Mesendoderm (in vitro differentiated cells): ENCODE measurements at regions not wholly inside any gene's neighbourhood (a gene's known extent, or its start where the extent isn't known, plus 50 kb on each side); places are given as distances from the start of the nearest gene placed in this dataset.

Experiments used
- DNase-seq: peaks from one replicate; pipeline ENCODE4 v3.0.0; 2013
- H2AK5ac ChIP-seq: 2 replicates; pipeline ENCODE4 v1.6.1; 2013; ENCODE audit warnings: low read length, inconsistent platforms
- H2BK120ac ChIP-seq: 2 replicates; pipeline ENCODE4 v1.6.1; 2013; ENCODE audit warnings: low read depth, mild to moderate bottlenecking, low read length, moderate library complexity, mixed read lengths
- H2BK15ac ChIP-seq: replicated peaks from 2 replicates; pipeline ENCODE4 v1.6.1; 2013; ENCODE audit warnings: low read depth, mild to moderate bottlenecking, moderate library complexity
- H2BK5ac ChIP-seq: 2 replicates; pipeline ENCODE4 v1.6.1; 2013; ENCODE audit warnings: low read length, inconsistent platforms
- H3K18ac ChIP-seq: 2 replicates; pipeline ENCODE4 v1.6.1; 2013; ENCODE audit warnings: mild to moderate bottlenecking, low read length, mixed read lengths
- H3K23ac ChIP-seq: one replicate; pipeline ENCODE4 v1.6.1; 2013; ENCODE audit warnings: low read length
- H3K27ac ChIP-seq: 2 replicates; pipeline ENCODE4 v1.5.1; 2013; ENCODE audit warnings: low read depth, mild to moderate bottlenecking, inconsistent platforms, low read length, moderate library complexity
- H3K27me3 ChIP-seq: 2 replicates; pipeline ENCODE4 v1.6.1; 2013; ENCODE audit warnings: low read length, control low read depth, mild to moderate bottlenecking, inconsistent platforms; ENCODE audit not compliant: insufficient read depth, poor library complexity
- H3K36me3 ChIP-seq: 2 replicates; pipeline ENCODE4 v1.6.1; 2013; ENCODE audit warnings: low read length, inconsistent platforms; ENCODE audit not compliant: control insufficient read depth, insufficient read depth
- H3K4ac ChIP-seq: one replicate; pipeline ENCODE4 v1.6.1; 2013; ENCODE audit warnings: low read depth, mild to moderate bottlenecking, low read length, moderate library complexity
- H3K4me1 ChIP-seq: 2 replicates; pipeline ENCODE4 v1.6.1; 2013; ENCODE audit warnings: low read depth, low read length, inconsistent platforms; ENCODE audit not compliant: control insufficient read depth
- H3K4me2 ChIP-seq: 2 replicates; pipeline ENCODE4 v1.6.1; 2013; ENCODE audit warnings: low read length
- H3K4me3 ChIP-seq: 2 replicates; pipeline ENCODE4 v1.5.1; 2013; ENCODE audit warnings: mild to moderate bottlenecking, low read length
- H3K56ac ChIP-seq: one replicate; pipeline ENCODE4 v1.6.1; 2013; ENCODE audit warnings: low read length
- H3K79me1 ChIP-seq: 2 replicates; pipeline ENCODE4 v1.6.1; 2013; ENCODE audit warnings: low read length, inconsistent platforms
- H3K79me2 ChIP-seq: 2 replicates; pipeline ENCODE4 v1.6.1; 2013; ENCODE audit warnings: mild to moderate bottlenecking, low read length; ENCODE audit not compliant: control insufficient read depth, insufficient read depth
- H3K9ac ChIP-seq: 2 replicates; pipeline ENCODE4 v1.6.1; 2013; ENCODE audit warnings: low read length, inconsistent platforms
- H4K5ac ChIP-seq: one replicate; pipeline ENCODE4 v1.6.1; 2013; ENCODE audit warnings: low read length
- H4K8ac ChIP-seq: one replicate; pipeline ENCODE4 v1.6.1; 2013; ENCODE audit warnings: low read depth, mild to moderate bottlenecking, control low read depth, low read length, moderate library complexity
- WGBS: extraction: QIAGEN DNeasy Blood & Tissue Kit; methylation state at CpG from one replicate; pipeline ENCODE4 v1.1.7; 2013; ENCODE audit warnings: low lambda C conversion rate, missing lambda C conversion rate; ENCODE audit not compliant: insufficient coverage; ENCODE audit errors: extremely low coverage; 5-methylcytosine and 5-hydroxymethylcytosine counted together

DNA sequence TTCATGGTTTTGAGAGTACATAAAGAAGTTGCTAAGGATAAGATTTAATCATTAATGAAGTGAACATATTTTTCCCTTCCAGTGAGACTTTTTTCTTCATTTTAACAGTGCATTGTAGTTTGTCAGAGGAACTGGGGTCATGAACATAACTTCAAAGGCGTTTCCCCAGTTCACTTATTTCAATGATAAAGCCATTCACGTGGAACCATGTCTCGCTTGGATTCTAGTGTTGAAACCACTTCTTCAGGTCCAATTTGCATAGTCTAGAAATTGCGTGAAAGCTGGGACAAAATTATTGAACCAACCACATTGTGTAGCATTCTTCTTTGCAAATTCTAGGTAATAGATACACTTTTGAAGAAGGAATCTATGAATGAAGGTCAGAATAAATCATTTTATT lies 197.0 kb downstream of the CLIC5 start:
- Histone ChIP-seq H3K79me1 (no peaks in the 10 kb centered on the region), H3K9ac (no peak overlapping the region), H3K56ac (no peak overlapping the region), H3K27ac (no peak overlapping the region), H3K4me3 (no peak overlapping the region), H2BK5ac (no peak overlapping the region), H4K8ac (no peak overlapping the region), H3K36me3 (no peaks in the 10 kb centered on the region), H3K18ac (no peak overlapping the region), H2BK120ac (no peak overlapping the region), H3K4ac (no peak overlapping the region), H3K79me2 (no peaks in the 10 kb centered on the region), H3K23ac (no peak overlapping the region), H3K4me1 (no peaks in the 10 kb centered on the region), H2AK5ac (no peak overlapping the region), H4K5ac (no peak overlapping the region), H3K4me2 (no peak overlapping the region), H3K27me3 (no peaks in the 10 kb centered on the region), H2BK15ac (no peak overlapping the region)
- WGBS = no CpG with 5 or more reads among the region's 4 CpGs
- no peak for DNase-seq

DNA sequence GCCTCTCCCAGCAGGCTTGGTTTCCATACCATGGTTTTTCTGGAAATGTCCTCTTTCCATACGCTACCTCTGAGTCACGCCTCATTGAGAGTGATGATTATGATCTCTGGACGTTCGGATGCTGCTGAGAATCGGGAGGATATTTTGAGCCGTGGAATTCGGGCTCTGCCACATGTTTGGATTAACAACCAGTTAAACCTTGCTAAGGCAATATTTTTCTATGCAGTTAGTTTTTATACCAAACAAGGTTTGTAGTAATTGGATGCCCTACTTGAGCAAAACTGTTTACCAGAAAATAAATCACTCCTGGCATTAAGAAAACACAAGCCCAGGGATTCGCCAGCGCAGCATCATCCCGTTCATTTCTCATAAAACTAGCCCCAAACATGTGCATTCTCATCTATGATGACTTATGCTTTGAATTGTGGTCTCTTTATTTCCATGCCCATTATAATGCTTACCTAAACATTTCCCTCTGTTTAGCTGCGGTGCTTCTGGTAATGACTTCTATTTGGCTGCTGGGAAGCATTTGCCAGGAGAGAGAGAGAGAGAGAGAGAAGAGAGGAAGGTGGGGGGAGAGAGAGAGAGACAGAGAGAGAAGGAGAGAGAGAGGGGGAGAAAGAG lies 198.9 kb downstream of the CLIC5 start:
- H3K36me3 ChIP-seq = no peaks in the 10 kb centered on the region
- no peak overlapping the region for H3K27ac ChIP-seq
- H3K4me2 ChIP-seq = no peak overlapping the region
- no peak overlapping the region for H4K5ac ChIP-seq
- H3K27me3 ChIP-seq = no peaks in the 10 kb centered on the region
- H3K23ac ChIP-seq = no peak overlapping the region
- H3K56ac ChIP-seq = no peak overlapping the region
- no peak overlapping the region for H3K4me3 ChIP-seq
- no peaks in the 10 kb centered on the region for H3K4me1 ChIP-seq
- H4K8ac ChIP-seq = no peak overlapping the region
- no peaks in the 10 kb centered on the region for H3K79me2 ChIP-seq
- no peak overlapping the region for H3K4ac ChIP-seq
- H2BK120ac ChIP-seq = no peak overlapping the region
- DNase-seq = no peak
- no peak overlapping the region for H3K18ac ChIP-seq
- H2BK5ac ChIP-seq = no peak overlapping the region
- no peak overlapping the region for H2AK5ac ChIP-seq
- WGBS = no CpG with 5 or more reads among the region's 11 CpGs
- no peaks in the 10 kb centered on the region for H3K79me1 ChIP-seq
- no peak overlapping the region for H3K9ac ChIP-seq
- no peak overlapping the region for H2BK15ac ChIP-seq

DNA sequence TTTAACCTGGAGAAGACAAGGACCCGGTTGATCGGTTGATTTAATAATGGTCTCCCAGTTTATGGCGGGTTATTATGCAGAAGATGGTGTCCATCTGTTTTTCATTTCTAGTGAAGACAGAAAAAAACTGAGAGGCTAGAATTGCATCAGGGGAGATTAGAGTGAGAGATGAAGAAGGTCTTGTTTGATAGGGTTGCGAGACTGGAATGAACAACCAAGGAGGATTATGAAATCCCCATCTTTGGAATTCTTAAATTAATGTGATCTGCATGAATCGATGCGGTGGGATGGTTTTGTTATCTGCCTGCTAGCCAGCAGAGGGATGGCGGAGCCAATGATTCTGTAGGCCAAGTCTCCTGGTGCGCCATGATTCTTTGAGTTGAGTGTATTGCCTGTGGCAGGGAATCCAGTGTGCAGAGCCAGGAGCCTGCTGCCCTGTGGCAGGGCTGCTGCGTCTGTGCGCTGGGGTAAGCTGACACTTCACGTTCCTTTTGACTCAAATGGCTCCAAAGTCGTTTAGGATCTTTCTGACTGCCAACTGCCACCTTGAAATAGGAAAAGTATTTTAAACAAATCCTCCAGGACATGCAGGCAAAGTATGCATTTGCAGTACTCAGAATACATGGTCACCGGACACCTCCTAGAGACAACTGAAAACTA lies 200.1 kb downstream of the CLIC5 start:
- Histone ChIP-seq H3K4ac (no peak overlapping the region), H3K18ac (no peak overlapping the region), H3K9ac (no peak overlapping the region), H2BK5ac (no peak overlapping the region), H3K4me1 (no peaks in the 10 kb centered on the region), H3K4me3 (no peak overlapping the region), H3K79me1 (no peaks in the 10 kb centered on the region), H3K56ac (no peak overlapping the region), H2AK5ac (no peak overlapping the region), H3K4me2 (no peak overlapping the region), H4K8ac (no peak overlapping the region), H3K27ac (no peak overlapping the region), H3K27me3 (no peaks in the 10 kb centered on the region), H3K23ac (no peak overlapping the region), H3K36me3 (no peaks in the 10 kb centered on the region), H3K79me2 (no peaks in the 10 kb centered on the region), H4K5ac (no peak overlapping the region), H2BK120ac (no peak overlapping the region), H2BK15ac (no peak overlapping the region)
- DNase-seq = no peak
- no CpG with 5 or more reads among the region's 13 CpGs for WGBS

DNA sequence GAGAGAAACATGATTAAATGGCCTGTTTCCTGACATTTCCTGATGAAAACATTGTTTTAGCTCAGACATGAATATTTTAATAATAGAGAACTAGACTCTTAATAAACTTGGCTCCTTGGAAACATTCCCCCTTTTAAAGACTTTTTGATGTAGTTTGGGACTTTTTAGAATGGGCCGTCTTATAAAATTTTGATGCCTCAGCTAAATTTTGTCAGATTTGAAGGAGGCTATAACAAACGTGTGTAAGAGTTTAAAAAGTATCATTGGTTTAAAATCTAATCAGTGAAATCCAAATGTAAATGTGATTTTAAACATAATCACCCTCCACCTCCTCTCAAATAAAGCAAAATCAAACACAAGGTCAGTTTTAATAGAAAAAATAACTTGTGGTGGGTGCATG lies 200.9 kb downstream of the CLIC5 start:
- H3K23ac ChIP-seq = no peak overlapping the region
- no CpG with 5 or more reads among the region's 2 CpGs for WGBS
- no peak overlapping the region for H3K18ac ChIP-seq
- no peaks in the 10 kb centered on the region for H3K27me3 ChIP-seq
- no peak overlapping the region for H2BK15ac ChIP-seq
- H2AK5ac ChIP-seq = no peak overlapping the region
- no peaks in the 10 kb centered on the region for H3K79me2 ChIP-seq
- H3K4ac ChIP-seq = no peak overlapping the region
- H4K8ac ChIP-seq = no peak overlapping the region
- H3K4me2 ChIP-seq = no peak overlapping the region
- H3K36me3 ChIP-seq = no peaks in the 10 kb centered on the region
- H3K56ac ChIP-seq = no peak overlapping the region
- H3K4me1 ChIP-seq = no peaks in the 10 kb centered on the region
- H4K5ac ChIP-seq = no peak overlapping the region
- no peak overlapping the region for H2BK5ac ChIP-seq
- H3K27ac ChIP-seq = no peak overlapping the region
- no peak overlapping the region for H3K9ac ChIP-seq
- DNase-seq = no peak
- no peaks in the 10 kb centered on the region for H3K79me1 ChIP-seq
- H2BK120ac ChIP-seq = no peak overlapping the region
- no peak overlapping the region for H3K4me3 ChIP-seq

DNA sequence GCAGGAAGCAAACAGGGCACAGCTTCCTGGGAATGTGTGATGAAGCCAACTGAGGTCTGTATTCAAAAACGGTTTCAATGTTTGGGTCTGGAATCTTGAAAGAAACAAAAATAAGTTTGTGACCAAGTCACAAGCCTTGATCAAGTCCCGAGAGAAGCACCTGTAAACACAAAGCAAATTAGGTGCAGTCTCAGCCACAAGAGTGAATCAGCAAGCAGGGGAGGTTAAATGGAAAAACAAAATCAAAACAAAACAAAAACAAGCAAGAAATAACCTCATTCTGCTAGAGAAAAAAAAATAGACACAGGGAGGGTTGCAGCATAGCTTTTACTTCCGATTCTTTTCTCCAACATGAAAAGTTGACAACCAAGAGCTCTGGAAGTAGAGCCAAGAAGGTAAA lies 201.7 kb downstream of the CLIC5 start:
- H3K4ac ChIP-seq = no peak overlapping the region
- no peak for DNase-seq
- H2BK15ac ChIP-seq = no peak overlapping the region
- no peaks in the 10 kb centered on the region for H3K79me1 ChIP-seq
- WGBS = no CpG with 5 or more reads among the region's 3 CpGs
- H3K4me3 ChIP-seq = no peak overlapping the region
- no peak overlapping the region for H4K5ac ChIP-seq
- H3K27me3 ChIP-seq = no peaks in the 10 kb centered on the region
- H2AK5ac ChIP-seq = no peak overlapping the region
- H3K56ac ChIP-seq = no peak overlapping the region
- no peaks in the 10 kb centered on the region for H3K79me2 ChIP-seq
- H3K23ac ChIP-seq = no peak overlapping the region
- H3K27ac ChIP-seq = no peak overlapping the region
- H2BK5ac ChIP-seq = no peak overlapping the region
- H3K4me2 ChIP-seq = no peak overlapping the region
- no peaks in the 10 kb centered on the region for H3K36me3 ChIP-seq
- no peak overlapping the region for H3K9ac ChIP-seq
- no peak overlapping the region for H3K18ac ChIP-seq
- no peaks in the 10 kb centered on the region for H3K4me1 ChIP-seq
- no peak overlapping the region for H2BK120ac ChIP-seq
- no peak overlapping the region for H4K8ac ChIP-seq

DNA sequence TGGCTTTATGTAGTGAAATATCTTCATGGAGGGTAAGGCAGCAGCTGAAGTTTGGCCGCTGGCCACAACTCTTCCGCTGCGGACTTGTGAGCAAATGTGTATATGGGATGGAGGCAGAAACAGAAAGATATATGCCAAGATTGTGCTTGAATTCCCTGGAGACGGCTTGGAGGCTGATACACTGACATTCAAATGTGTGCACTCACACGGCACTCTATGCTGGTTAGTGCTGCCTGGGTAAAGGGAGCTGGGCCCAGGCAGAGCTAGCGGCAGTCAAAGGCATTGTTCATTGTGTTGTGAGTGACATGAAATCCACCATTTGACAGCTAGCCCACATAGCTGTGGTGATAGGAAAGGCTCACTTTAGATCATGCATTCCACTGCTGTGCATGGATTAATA lies 202.7 kb downstream of the CLIC5 start:
- Histone ChIP-seq H3K56ac (no peak overlapping the region), H3K36me3 (no peaks in the 10 kb centered on the region), H2BK5ac (no peak overlapping the region), H4K5ac (no peak overlapping the region), H3K79me2 (no peaks in the 10 kb centered on the region), H3K79me1 (no peaks in the 10 kb centered on the region), H3K27me3 (no peaks in the 10 kb centered on the region), H3K18ac (no peak overlapping the region), H3K27ac (no peak overlapping the region), H3K23ac (no peak overlapping the region), H3K4me1 (no peaks in the 10 kb centered on the region), H3K9ac (no peak overlapping the region), H2BK15ac (no peak overlapping the region), H3K4me2 (no peak overlapping the region), H3K4me3 (no peak overlapping the region), H3K4ac (no peak overlapping the region), H4K8ac (no peak overlapping the region), H2AK5ac (no peak overlapping the region), H2BK120ac (no peak overlapping the region)
- DNase-seq = no peak
- WGBS = no CpG with 5 or more reads among the region's 6 CpGs
